Testis (tissue), 2 donors: ENCODE measurements at regions not wholly inside any gene's neighbourhood (a gene's known extent, or its start where the extent isn't known, plus 50 kb on each side); places are given as distances from the start of the nearest gene placed in this dataset.

Experiments
- CTCF ChIP-seq, 3 experiments: fragments of 450-650 bp in 2 of 3; fragments of 200-600 bp in 1 of 3; sonication (generic) in 1 of 3; IDR thresholded peaks; one replicate each; pipeline ENCODE4 v1.5.1; 2016 to 2019; ENCODE audit warnings: antibody characterized with exemption in 3 of 3, mild to moderate bottlenecking in 2 of 3, moderate library complexity in 1 of 3
- POLR2A ChIP-seq: fragments of 450-650 bp; IDR thresholded peaks from one replicate; pipeline ENCODE4 v1.6.1; 2017; ENCODE audit warnings: antibody characterized with exemption, mild to moderate bottlenecking, moderate library complexity

GRCh38 chr1:23636009-23636408 is 55.6 kb upstream of the RPL11 start:
- TF ChIP-seq CTCF (IDR thresholded peaks at IDR 0.05) (no peak), POLR2A (no peak)
